ENCODE measurements at regions not wholly inside any gene's neighbourhood (a gene's known extent, or its start where the extent isn't known, plus 50 kb on each side); places are given as distances from the start of the nearest gene placed in this dataset.
"Not testable (repeated sequence)": the region's sequence is repeated elsewhere in the genome, so short reads cannot be mapped to it uniquely, and the experiment has no call there.

DNA sequence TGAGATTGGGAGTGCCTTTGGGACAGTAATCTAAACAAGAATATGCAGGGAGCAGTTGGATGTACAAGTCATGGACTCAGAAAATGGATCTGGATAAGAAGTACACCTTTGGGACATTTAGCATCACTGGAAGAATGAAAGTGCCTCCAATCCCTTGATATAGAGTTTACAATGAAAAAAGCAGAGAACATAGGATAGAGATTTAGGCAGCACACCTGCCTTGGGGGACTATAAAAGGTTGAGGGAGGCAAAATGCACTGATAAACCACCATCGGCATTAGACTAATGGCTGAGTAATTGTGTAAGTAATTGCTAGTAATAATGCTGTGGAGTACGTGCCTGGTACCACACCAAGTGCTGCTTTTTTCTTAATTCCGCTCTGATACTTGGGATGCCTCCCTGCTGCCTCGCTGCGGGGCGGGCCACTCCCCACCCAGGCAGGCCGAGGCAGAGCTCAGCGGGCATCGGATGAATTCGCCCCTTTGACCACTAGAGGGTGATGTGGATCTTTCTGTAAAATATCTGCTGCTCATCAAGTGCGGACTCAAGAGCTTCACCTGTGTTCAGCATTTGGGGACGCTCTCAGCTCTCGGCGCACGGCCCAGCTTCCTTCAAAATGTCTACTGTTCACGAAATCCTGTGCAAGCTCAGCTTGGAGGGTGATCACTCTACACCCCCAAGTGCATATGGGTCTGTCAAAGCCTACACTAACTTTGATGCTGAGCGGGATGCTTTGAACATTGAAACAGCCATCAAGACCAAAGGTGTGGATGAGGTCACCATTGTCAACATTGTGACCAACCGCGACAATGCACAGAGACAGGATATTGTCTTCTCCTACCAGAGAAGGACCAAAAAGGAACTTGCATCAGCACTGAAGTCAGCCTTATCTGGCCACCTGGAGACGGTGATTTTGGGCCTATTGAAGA lies 99.9 kb downstream of the ANKRD18B start:
- DNase-seq (ENCODE audit: extremely low read depth, low read depth), result peak; percentile 32
- TF ChIP-seq, protein P1, sequence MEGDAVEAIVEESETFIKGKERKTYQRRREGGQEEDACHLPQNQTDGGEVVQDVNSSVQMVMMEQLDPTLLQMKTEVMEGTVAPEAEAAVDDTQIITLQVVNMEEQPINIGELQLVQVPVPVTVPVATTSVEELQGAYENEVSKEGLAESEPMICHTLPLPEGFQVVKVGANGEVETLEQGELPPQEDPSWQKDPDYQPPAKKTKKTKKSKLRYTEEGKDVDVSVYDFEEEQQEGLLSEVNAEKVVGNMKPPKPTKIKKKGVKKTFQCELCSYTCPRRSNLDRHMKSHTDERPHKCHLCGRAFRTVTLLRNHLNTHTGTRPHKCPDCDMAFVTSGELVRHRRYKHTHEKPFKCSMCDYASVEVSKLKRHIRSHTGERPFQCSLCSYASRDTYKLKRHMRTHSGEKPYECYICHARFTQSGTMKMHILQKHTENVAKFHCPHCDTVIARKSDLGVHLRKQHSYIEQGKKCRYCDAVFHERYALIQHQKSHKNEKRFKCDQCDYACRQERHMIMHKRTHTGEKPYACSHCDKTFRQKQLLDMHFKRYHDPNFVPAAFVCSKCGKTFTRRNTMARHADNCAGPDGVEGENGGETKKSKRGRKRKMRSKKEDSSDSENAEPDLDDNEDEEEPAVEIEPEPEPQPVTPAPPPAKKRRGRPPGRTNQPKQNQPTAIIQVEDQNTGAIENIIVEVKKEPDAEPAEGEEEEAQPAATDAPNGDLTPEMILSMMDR (IDR thresholded peaks at IDR 0.05; ENCODE audit: low read depth, low read length), result peak; percentile 77

GRCh38 chr9:33628318-33628717 lies 104.3 kb downstream of the ANKRD18B start:
- DNase-seq (ENCODE audit: extremely low read depth, low read depth), result not testable (repeated sequence)

GRCh38 chr9:33628865-33629410 lies 104.9 kb downstream of the ANKRD18B start:
- no peak for DNase-seq (ENCODE audit: extremely low read depth, low read depth)
- TF ChIP-seq, protein P1 (IDR thresholded peaks at IDR 0.05; ENCODE audit: low read depth, low read length), result no peak

DNA sequence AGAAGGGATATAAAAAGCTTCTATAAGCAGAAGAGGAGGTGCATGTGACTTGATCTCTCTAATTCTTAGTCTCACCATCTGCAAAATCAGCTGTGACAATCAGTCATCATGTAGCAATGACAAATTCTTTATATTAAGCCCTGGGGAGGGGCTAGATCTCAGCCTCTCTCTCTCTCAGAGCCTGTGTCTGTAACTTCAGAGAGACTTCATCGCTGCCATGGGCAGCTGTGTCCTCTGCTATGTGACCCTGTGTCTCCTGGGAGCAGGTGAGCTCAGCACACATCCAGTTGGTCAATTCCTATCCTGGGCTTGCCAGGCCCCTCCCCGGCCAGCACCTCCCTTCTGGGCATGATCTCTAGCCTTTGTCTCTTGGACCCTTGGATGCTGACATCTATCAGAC lies 109.6 kb downstream of the ANKRD18B start:
- TF ChIP-seq, protein P1 (IDR thresholded peaks at IDR 0.05; ENCODE audit: low read depth, low read length), result no peak

DNA sequence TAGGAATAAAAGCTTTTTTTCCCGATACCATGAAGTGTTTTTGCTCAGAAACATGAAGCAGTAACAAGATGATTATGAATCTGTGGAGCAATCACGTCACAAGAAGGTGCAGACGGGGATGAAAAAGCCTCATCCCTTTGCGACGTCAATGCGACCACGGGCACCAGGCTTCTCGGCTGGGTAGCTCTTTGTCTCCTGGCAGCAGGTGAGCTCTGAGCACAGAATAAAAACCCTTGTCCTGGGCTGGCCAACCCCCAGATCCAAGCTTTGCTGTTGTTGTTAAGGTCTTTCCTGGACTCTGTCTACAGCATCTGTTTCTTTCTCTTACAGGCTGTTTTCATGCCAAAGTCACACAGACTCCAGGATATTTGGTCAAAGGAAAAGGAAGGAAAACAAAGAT lies 113.8 kb downstream of the ANKRD18B start:
- DNase-seq (ENCODE audit: extremely low read depth, low read depth), result no peak
- TF ChIP-seq, protein P1 (IDR thresholded peaks at IDR 0.05; ENCODE audit: low read depth, low read length), result no peak

More for the DNA sequence above, 109.6 kb downstream of the ANKRD18B start:
- no peak for DNase-seq (ENCODE audit: extremely low read depth, low read depth)

GRCh38 chr9:33638391-33638915 lies 114.4 kb downstream of the ANKRD18B start:
- TF ChIP-seq, protein P1 (IDR thresholded peaks at IDR 0.05; ENCODE audit: low read depth, low read length), result no peak
- DNase-seq (ENCODE audit: extremely low read depth, low read depth), result no peak

DNA sequence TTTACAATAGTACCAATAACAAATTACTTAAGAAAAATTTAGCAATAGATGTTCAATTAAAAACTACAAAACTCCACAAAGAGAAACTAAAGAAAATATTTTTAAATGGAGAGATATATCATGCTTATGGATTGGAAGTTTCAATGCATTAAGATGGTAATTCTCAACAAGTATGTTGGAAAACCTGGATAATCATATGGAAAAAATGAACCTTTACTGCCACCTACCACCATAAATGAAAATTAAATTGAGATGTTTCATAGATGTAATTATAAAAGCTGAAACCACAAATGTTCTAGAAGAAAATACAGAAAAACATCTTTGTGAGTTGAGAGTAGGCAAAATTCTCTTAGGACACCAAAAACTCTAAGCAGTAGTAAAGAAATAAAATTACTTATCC lies 121.7 kb downstream of the ANKRD18B start:
- TF ChIP-seq, protein P1 (IDR thresholded peaks at IDR 0.05; ENCODE audit: low read depth, low read length), result no peak
- DNase-seq (ENCODE audit: extremely low read depth, low read depth), result no peak
